LNCAP (cell line): ENCODE measurements at regions not wholly inside any gene's neighbourhood (a gene's known extent, or its start where the extent isn't known, plus 50 kb on each side); places are given as distances from the start of the nearest gene placed in this dataset.

ENCODE experiments used
- TF ChIP-seq, protein P1 (sequence below): fragments of 450-650 bp; IDR thresholded peaks from 2 replicates; pipeline ENCODE4 v1.5.1; 2017; ENCODE audit warnings: mild to moderate bottlenecking

DNA sequence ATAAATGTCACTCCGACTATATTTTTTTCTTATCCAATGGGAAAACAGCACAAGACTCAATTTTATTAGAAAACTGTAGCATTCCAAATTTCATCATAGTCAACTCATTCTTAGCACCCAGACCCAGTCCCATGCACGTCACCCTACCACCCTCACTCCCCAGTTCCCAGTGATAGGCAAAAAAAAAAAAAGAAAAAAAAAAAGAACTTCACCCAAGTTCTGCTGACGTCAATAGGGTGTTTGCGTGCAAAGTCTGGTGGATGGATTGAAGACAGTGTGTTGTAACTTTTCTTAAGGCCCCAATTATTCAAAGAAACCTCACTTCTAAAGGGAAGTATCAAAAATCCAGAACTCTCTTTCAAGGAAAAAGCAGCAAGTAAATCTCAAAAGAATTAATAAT is 213.9 kb upstream of the PRDM1 start:
- TF ChIP-seq, protein P1, sequence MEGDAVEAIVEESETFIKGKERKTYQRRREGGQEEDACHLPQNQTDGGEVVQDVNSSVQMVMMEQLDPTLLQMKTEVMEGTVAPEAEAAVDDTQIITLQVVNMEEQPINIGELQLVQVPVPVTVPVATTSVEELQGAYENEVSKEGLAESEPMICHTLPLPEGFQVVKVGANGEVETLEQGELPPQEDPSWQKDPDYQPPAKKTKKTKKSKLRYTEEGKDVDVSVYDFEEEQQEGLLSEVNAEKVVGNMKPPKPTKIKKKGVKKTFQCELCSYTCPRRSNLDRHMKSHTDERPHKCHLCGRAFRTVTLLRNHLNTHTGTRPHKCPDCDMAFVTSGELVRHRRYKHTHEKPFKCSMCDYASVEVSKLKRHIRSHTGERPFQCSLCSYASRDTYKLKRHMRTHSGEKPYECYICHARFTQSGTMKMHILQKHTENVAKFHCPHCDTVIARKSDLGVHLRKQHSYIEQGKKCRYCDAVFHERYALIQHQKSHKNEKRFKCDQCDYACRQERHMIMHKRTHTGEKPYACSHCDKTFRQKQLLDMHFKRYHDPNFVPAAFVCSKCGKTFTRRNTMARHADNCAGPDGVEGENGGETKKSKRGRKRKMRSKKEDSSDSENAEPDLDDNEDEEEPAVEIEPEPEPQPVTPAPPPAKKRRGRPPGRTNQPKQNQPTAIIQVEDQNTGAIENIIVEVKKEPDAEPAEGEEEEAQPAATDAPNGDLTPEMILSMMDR = no peak

DNA sequence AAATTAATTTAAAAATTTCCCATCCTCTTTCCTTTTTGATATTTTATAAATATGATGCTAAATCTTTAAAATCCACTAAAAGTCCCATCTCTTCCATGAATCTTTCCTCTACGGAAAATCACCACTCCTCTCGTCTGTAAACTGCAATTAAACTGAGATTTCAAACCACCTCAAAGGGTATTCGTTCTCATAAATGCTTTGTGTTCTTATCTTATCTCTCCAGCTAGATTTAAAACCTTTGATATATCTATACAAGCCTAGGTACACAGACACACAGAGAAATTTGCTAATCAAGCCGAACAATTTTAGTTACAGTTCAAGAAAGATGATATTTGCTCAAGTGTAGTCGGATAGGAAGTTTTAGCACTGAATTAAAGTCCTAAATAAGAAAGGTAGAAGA is 214.6 kb upstream of the PRDM1 start:
- TF ChIP-seq, protein P1 = no peak

DNA sequence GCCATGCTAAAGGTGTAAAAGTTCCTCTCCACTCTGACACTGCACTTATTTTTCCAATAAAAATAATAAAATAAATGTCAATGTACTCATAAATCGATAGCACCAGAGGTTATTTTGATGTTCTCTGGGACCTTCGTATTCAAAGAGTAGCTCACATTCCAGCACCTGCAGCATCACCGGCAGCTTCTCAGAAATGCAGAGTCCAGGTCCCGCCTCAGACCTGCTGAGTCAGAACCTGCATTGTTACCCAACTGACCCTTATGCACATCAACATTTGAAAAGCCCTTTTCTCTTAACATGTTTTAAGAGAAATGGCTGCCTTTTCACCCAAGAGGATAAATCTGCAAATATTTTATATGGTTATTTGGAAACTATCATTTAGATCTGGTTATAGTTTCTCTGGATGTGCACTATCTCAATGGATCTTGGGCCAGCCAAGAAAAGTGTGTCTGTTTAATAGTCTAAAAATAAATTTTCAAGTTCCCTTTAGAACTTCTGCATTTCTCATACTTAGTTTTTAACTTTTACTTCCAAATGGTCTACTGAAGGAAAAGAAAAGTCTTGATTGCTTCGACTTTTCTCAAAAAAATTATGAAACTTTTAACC is 216.2 kb upstream of the PRDM1 start:
- TF ChIP-seq, protein P1 = no peak

DNA sequence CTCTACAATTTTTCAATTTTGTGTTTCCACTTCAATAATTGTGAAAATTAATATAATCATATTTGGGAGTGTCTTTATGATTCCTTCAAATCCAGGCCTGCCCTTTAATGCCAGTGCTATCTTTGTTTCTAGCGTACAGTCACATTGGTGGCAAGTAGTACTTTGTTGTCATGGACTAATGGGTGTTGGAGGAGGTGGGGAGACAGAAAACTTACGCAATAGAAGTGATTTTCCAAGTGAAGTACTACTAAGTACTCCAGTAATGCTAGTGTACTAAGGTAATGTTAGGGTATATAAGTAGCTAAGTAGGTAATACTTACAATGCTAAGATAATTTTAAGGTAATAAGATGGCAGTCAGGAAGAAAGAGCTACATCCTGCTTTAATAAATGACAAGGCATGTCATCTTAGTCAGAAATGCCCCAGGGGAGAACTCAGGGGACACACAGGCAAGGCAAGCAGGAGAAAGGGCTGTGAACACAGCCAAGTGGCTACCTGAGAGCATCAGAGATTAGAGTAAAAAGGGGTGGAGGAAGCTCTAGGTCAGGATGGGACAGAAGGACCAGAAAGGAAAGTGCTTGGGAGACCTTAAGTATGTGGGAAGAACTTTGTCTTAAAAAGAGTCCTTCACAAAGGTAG is 217.2 kb upstream of the PRDM1 start:
- TF ChIP-seq, protein P1 = no peak

DNA sequence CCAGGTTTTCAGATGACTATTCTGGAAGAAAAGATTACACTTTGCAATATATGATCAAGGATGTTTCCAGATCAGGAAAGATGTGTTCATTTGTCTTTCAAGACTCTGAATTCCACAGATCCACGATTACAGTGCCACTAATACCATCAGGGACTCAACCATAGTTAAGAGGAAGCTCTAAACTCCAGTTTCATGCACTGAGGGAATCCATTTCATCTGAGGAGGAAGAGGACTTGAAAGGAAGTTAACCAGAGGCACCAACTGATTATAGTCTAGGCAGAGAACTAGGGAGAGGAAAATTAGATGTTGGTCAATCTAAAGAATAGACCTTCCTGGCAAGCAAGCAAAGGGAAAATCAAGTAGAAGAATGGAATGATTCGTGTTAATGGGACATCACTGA is 218.3 kb upstream of the PRDM1 start:
- TF ChIP-seq, protein P1 = no peak

DNA sequence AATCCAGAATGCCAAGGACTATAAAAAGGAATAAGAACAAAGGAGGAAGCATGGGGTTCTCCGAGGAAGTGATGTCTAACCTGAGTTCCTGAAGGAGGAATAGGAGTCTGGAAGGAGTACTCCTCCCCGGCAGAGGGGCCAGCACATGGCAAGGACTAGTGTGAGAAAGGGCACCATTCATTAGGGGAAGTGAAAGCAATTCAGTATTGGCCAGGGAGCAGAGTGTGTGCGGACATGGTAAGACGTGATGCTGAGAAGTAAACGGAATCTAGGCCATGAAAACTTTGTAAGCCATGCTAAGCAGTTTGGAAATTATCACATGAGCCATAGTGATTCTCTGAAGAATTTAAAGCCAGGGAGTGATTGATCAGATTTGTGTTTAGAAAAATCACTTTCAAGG is 218.9 kb upstream of the PRDM1 start:
- TF ChIP-seq, protein P1 = no peak

DNA sequence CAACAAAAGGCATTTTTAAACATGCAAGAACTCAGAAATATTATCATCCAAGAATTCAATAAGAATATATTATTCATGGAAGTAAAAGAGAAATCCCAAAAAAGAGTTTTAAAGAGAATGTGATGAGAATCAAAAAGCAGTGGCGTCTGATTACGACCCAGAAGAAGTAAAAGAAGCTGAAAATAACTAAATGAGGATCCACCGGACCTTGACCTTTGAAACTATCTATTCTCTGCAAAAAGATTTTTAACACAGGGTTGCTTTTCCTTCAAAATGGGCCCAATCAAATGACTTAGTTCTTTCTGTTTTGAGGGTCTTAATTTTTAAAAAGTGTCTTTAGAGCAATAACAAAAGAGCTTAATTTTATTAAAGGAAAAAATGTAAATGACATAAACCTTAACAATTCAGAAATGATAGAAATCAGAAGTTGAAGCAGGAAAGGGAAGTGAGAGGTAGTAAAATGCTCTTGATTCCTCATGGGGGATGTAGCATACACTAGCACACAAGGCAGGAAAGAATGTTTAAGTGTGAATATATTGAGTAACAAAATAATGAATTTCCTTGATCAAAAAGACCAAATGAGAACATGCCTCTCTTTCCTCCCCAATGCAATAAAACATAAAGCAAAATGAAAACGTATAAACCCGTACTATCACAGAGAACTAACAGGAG is 223.1 kb upstream of the PRDM1 start:
- TF ChIP-seq, protein P1 = no peak
